IMR-90 (cell line): ENCODE measurements at regions not wholly inside any gene's neighbourhood (a gene's known extent, or its start where the extent isn't known, plus 50 kb on each side); places are given as distances from the start of the nearest gene placed in this dataset.

ENCODE experiments used
- BHLHE40 ChIP-seq: fragments of 150-350 bp; IDR thresholded peaks from 2 replicates; pipeline ENCODE4 v1.6.1; 2016; ENCODE audit warnings: mild to moderate bottlenecking, low read depth, low read length
- CEBPB ChIP-seq: IDR thresholded peaks from 2 replicates; pipeline ENCODE4 v1.6.1; 2012; ENCODE audit warnings: low read depth, low read length, improper control_type of control experiment
- MXI1 ChIP-seq: IDR thresholded peaks from 2 replicates; pipeline ENCODE4 v1.6.1; 2012; ENCODE audit warnings: low read depth, mild to moderate bottlenecking, low read length, moderate library complexity, borderline replicate concordance
- POLR2A ChIP-seq: IDR thresholded peaks from 2 replicates; pipeline ENCODE4 v1.6.1; 2012; ENCODE audit warnings: mild to moderate bottlenecking, low read depth, low read length
- RAD21 ChIP-seq: IDR thresholded peaks from 2 replicates; pipeline ENCODE4 v1.6.1; 2012; ENCODE audit warnings: low read length, improper control_type of control experiment
- RCOR1 ChIP-seq: IDR thresholded peaks from 2 replicates; pipeline ENCODE4 v1.6.1; 2012; ENCODE audit warnings: mild to moderate bottlenecking, low read length, improper control_type of control experiment; ENCODE audit not compliant: insufficient replicate concordance
- RFX5 ChIP-seq: IDR thresholded peaks from 2 replicates; pipeline ENCODE4 v1.8.0; 2012; ENCODE audit warnings: low read depth, mild to moderate bottlenecking, low read length, moderate library complexity
- SMC3 ChIP-seq: fragments of 150-350 bp; IDR thresholded peaks from 2 replicates; pipeline ENCODE4 v1.6.1; 2016; ENCODE audit warnings: low read depth, mild to moderate bottlenecking, antibody characterized with exemption, low read length, moderate library complexity
- TF ChIP-seq, protein P1 (sequence below): conservative IDR thresholded peaks from 2 replicates; pipeline ENCODE4 v1.5.1; 2012; ENCODE audit warnings: mild to moderate bottlenecking, low read depth, low read length, improper control_type of control experiment
- TF ChIP-seq, protein P2 (sequence below): fragments of 150-350 bp; IDR thresholded peaks from 2 replicates; pipeline ENCODE4 v1.6.1; 2016; ENCODE audit warnings: low read depth, mild to moderate bottlenecking, low read length, moderate library complexity, borderline replicate concordance

DNA sequence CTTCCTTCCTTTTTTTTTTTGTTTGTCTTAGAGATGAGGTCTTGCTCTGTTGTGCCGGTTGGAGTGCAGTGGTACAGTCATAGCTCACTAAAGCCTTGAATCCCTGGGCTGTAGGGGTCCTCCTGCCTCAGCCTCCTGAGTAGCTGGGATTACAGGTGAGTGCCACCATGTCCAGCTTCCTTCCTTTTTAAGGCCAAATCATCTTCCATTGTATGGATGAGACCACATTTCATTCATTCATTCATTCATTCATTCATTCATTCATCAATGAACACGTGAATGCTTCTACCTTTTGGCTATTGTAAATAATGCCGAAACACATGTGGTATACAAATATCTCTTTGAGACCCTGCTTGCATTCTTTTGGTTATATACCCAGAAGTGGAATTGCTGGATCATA lies 60.0 kb upstream of the BAIAP2L1 start:
- no peak for TF ChIP-seq POLR2A
- TF ChIP-seq RAD21, result no peak
- TF ChIP-seq, protein P1, sequence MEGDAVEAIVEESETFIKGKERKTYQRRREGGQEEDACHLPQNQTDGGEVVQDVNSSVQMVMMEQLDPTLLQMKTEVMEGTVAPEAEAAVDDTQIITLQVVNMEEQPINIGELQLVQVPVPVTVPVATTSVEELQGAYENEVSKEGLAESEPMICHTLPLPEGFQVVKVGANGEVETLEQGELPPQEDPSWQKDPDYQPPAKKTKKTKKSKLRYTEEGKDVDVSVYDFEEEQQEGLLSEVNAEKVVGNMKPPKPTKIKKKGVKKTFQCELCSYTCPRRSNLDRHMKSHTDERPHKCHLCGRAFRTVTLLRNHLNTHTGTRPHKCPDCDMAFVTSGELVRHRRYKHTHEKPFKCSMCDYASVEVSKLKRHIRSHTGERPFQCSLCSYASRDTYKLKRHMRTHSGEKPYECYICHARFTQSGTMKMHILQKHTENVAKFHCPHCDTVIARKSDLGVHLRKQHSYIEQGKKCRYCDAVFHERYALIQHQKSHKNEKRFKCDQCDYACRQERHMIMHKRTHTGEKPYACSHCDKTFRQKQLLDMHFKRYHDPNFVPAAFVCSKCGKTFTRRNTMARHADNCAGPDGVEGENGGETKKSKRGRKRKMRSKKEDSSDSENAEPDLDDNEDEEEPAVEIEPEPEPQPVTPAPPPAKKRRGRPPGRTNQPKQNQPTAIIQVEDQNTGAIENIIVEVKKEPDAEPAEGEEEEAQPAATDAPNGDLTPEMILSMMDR, result no peak
- TF ChIP-seq BHLHE40, result no peak
- TF ChIP-seq, protein P2, sequence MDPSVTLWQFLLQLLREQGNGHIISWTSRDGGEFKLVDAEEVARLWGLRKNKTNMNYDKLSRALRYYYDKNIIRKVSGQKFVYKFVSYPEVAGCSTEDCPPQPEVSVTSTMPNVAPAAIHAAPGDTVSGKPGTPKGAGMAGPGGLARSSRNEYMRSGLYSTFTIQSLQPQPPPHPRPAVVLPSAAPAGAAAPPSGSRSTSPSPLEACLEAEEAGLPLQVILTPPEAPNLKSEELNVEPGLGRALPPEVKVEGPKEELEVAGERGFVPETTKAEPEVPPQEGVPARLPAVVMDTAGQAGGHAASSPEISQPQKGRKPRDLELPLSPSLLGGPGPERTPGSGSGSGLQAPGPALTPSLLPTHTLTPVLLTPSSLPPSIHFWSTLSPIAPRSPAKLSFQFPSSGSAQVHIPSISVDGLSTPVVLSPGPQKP, result no peak
- no peak for TF ChIP-seq SMC3
- no peak for TF ChIP-seq RCOR1
- no peak for TF ChIP-seq RFX5
- no peak for TF ChIP-seq CEBPB
- TF ChIP-seq MXI1, result no peak
